ENCODE measurements at regions not wholly inside any gene's neighbourhood (a gene's known extent, or its start where the extent isn't known, plus 50 kb on each side); places are given as distances from the start of the nearest gene placed in this dataset.

- Mint-ChIP-seq H3K27me3 (no peaks in the 10 kb centered on the region), H3K27ac (no peak overlapping the region), H3K4me1 (no peaks in the 10 kb centered on the region), H3K9me3 (no peaks in the 10 kb centered on the region), H3K4me3 (no peak overlapping the region), H3K36me3 (ENCODE audit: low read depth) (no peaks in the 10 kb centered on the region)
- DNase-seq (no peak), ATAC-seq (no peak)
These were observed 142.3 kb upstream of the ZFHX3 start for GRCh38 chr16:73190256-73190655.

- Mint-ChIP-seq H3K4me3 (no peak overlapping the region), H3K27ac (no peak overlapping the region), H3K4me1 (no peaks in the 10 kb centered on the region), H3K27me3 (no peaks in the 10 kb centered on the region), H3K9me3 (no peaks in the 10 kb centered on the region), H3K36me3 (ENCODE audit: low read depth) (no peaks in the 10 kb centered on the region)
- no peak for ATAC-seq
- no peak for DNase-seq
These were observed 141.2 kb upstream of the ZFHX3 start for GRCh38 chr16:73189136-73189535.

GRCh38 chr16:73186752-73187601 lies 139.0 kb upstream of the ZFHX3 start:
- H3K36me3 Mint-ChIP-seq (ENCODE audit: low read depth): no peaks in the 10 kb centered on the region

DNA sequence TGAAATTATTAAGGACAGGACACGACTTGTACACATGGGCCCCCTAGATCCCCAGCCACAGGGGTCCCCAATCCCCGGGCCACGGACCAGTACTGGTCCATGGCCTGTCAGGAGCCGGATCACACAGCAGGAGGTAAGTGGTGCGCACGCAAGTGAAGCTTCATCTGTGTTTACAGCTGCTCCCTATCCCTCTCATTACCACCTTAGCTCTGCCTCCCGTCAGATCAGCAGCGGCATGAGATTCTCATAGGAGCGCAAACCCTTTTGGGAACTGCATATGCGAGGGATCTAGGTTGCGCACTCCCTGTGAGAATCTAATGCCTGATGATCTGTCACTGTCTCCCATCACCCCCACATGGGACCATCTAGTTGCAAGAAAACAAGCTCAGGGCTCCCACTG lies 137.8 kb upstream of the ZFHX3 start:
- DNase-seq (no peak), ATAC-seq (no peak)
- Mint-ChIP-seq H3K27me3 (no peaks in the 10 kb centered on the region), H3K9me3 (no peaks in the 10 kb centered on the region), H3K36me3 (ENCODE audit: low read depth) (no peaks in the 10 kb centered on the region), H3K4me3 (no peak overlapping the region), H3K27ac (no peak overlapping the region), H3K4me1 (no peaks in the 10 kb centered on the region)

More at GRCh38 chr16:73186752-73187601, 139.0 kb upstream of the ZFHX3 start:
- Mint-ChIP-seq H3K27ac (no peak overlapping the region), H3K4me3 (no peak overlapping the region), H3K4me1 (no peaks in the 10 kb centered on the region), H3K27me3 (no peaks in the 10 kb centered on the region), H3K9me3 (no peaks in the 10 kb centered on the region)
- DNase-seq (no peak), ATAC-seq (no peak)

DNA sequence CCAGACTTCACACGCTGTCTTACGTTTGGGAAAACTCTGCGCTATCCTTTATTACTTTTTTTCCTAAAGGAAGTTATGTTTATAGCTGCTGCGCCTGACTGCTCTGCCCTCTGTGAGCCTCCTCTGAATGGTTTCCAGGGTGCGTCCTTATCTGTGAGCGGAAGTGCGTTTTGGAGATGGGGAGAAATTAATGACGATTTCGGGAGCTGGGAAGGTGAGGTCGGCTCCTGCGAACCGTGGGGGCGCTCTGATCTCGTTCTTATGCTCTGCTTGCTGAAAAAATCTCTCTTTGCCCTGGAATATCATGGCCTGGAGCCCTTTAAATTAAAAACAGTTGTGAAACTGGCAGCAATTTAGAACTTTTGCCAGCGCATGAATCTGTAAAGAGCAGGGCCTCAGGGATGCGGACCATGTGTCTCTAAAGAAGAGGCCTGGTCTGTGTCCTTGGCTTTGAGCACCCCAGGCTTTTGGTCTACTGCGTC lies 135.7 kb upstream of the ZFHX3 start:
- ATAC-seq (no peak), DNase-seq (no peak)
- H3K9me3 Mint-ChIP-seq: no peaks in the 10 kb centered on the region
- H3K36me3 Mint-ChIP-seq (ENCODE audit: low read depth): no peaks in the 10 kb centered on the region
- H3K4me3 Mint-ChIP-seq: no peak overlapping the region
- no peaks in the 10 kb centered on the region for H3K27me3 Mint-ChIP-seq
- no peak overlapping the region for H3K27ac Mint-ChIP-seq
- H3K4me1 Mint-ChIP-seq: no peaks in the 10 kb centered on the region

DNA sequence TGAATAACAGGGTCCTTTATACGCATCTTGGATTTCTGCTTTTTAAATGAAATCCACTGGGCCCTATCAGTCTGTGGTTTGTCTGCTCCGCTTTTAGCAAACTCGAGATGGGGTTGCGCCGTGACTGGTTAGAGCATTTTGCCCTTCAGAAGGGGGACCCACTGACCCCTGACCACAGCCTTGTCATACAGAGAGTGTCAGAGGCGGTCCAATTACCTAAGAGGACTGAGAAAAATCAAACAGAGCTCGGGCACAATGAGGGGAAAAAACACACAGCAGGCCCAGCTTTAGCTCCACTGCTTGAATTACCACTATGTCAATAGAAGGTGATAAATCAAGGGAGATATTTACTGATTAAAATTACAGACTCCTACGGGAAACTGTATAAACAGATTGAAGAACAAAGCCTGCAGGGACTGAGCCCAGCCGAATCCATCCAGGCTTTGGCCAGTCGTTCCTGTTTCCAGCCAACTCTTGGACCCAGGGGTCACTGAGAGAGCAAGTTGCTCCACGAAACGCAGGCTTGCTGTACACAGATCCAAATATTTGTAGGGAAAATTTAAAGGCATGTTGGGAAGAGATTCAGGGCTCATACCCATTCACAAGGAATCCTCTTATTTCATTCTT lies 131.9 kb upstream of the ZFHX3 start:
- DNase-seq (no peak), ATAC-seq (no peak)
- Mint-ChIP-seq H3K36me3 (ENCODE audit: low read depth) (no peaks in the 10 kb centered on the region), H3K9me3 (peaks cover 3% of the 10 kb centered on the region), H3K4me1 (no peaks in the 10 kb centered on the region), H3K27ac (no peak overlapping the region), H3K27me3 (no peaks in the 10 kb centered on the region), H3K4me3 (no peak overlapping the region)

DNA sequence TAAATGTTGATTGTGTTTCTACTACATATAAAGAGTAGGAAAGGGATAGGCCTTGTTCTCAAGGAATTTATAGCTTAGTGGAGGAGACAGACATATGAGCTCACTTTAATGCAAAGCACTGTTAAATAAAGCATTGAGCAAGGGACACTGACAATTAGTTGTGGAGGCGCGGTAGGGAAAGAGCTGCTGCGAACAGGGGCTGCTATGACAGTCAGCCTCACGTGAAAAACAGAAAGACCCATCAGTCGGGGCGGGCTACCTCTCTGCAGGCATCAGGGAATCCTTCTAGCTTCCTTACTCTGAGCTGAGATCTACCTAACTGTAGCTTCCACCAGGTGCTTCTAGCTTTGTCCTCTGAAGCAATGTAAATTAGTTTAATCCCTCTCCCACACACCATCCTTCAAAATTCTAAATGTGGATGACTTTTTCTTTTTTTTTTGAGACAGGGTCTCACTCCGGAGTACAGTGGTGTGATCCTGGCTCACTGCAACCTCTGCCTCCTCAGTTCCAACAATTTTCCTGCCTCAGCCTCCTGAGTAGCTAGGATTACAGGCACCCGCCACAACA lies 129.9 kb upstream of the ZFHX3 start:
- H3K27ac Mint-ChIP-seq: no peak overlapping the region

GRCh38 chr16:73176577-73177013 lies 128.7 kb upstream of the ZFHX3 start:
- Mint-ChIP-seq H3K9me3 (peaks cover 3% of the 10 kb centered on the region), H3K4me1 (no peaks in the 10 kb centered on the region), H3K36me3 (ENCODE audit: low read depth) (no peaks in the 10 kb centered on the region), H3K27ac (no peak overlapping the region), H3K27me3 (no peaks in the 10 kb centered on the region), H3K4me3 (no peak overlapping the region)
- ATAC-seq: no peak
- no peak for DNase-seq

More for the DNA sequence above, 129.9 kb upstream of the ZFHX3 start:
- DNase-seq (no peak), ATAC-seq (no peak)
- Mint-ChIP-seq H3K4me3 (no peak overlapping the region), H3K4me1 (no peaks in the 10 kb centered on the region), H3K9me3 (peaks cover 3% of the 10 kb centered on the region), H3K36me3 (ENCODE audit: low read depth) (no peaks in the 10 kb centered on the region), H3K27me3 (no peaks in the 10 kb centered on the region)

GRCh38 chr16:73172973-73173709 lies 125.2 kb upstream of the ZFHX3 start:
- H3K27me3 Mint-ChIP-seq: no peaks in the 10 kb centered on the region
- ATAC-seq (no peak), DNase-seq (no peak)
- H3K36me3 Mint-ChIP-seq (ENCODE audit: low read depth): no peaks in the 10 kb centered on the region
- H3K4me3 Mint-ChIP-seq: no peak overlapping the region
- no peaks in the 10 kb centered on the region for H3K4me1 Mint-ChIP-seq
- H3K27ac Mint-ChIP-seq: no peak overlapping the region
- H3K9me3 Mint-ChIP-seq: peaks cover 3% of the 10 kb centered on the region

DNA sequence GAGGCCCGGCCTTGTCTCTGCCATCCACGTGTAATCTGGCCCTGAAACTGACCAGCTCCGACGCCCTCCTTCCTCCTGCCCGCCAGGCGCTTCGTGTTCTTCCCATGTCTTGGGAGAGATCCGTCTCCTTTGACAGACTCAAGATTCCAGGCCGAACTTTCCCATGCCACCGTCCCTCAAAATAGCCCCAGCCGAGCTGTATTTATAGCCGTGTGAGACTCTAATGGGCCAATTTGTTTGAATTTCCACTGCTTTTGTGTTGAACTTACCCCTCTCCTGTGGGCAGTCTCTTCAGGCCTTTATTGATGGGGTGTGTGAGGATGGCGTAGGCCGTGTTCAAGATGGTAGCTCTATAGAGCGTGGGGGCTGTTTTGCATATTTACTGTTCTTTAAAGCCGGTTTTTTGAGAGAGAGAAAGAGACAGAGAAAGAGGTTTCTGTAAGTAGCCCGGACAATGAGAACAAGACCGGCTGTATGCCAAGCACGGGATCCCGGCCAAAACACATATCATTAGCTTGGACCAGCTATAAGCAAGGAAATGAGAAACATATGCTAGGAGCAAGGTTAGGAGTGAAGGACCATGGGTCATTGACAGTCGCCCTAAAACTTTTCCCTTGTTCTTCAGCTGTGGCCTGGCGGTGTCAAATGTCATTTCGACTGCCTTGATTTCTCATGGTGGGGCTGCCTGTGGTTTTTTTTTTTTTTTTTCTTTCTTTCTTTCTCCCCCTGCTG lies 124.5 kb upstream of the ZFHX3 start:
- DNase-seq (no peak), ATAC-seq (no peak)
- H3K36me3 Mint-ChIP-seq (ENCODE audit: low read depth): no peaks in the 10 kb centered on the region
- no peaks in the 10 kb centered on the region for H3K27me3 Mint-ChIP-seq
- no peak overlapping the region for H3K27ac Mint-ChIP-seq
- H3K4me1 Mint-ChIP-seq: no peaks in the 10 kb centered on the region
- no peak overlapping the region for H3K4me3 Mint-ChIP-seq
- H3K9me3 Mint-ChIP-seq: peaks cover 3% of the 10 kb centered on the region

GRCh38 chr16:73171901-73172240 lies 123.9 kb upstream of the ZFHX3 start:
- no peaks in the 10 kb centered on the region for H3K27me3 Mint-ChIP-seq
- DNase-seq: no peak
- H3K27ac Mint-ChIP-seq: no peak overlapping the region
- ATAC-seq: no peak
- peaks cover under 1% of the 10 kb centered on the region for H3K4me1 Mint-ChIP-seq
- no peak overlapping the region for H3K4me3 Mint-ChIP-seq
- H3K9me3 Mint-ChIP-seq: peaks cover 3% of the 10 kb centered on the region
- H3K36me3 Mint-ChIP-seq (ENCODE audit: low read depth): no peaks in the 10 kb centered on the region

- Mint-ChIP-seq H3K9me3 (no peaks in the 10 kb centered on the region), H3K4me1 (peaks cover 6% of the 10 kb centered on the region), H3K4me3 (no peak overlapping the region), H3K27me3 (no peaks in the 10 kb centered on the region), H3K36me3 (ENCODE audit: low read depth) (no peaks in the 10 kb centered on the region), H3K27ac (no peak overlapping the region)
- ATAC-seq (no peak), DNase-seq (no peak)
These were observed 123.5 kb upstream of the ZFHX3 start for GRCh38 chr16:73171380-73171779.

DNA sequence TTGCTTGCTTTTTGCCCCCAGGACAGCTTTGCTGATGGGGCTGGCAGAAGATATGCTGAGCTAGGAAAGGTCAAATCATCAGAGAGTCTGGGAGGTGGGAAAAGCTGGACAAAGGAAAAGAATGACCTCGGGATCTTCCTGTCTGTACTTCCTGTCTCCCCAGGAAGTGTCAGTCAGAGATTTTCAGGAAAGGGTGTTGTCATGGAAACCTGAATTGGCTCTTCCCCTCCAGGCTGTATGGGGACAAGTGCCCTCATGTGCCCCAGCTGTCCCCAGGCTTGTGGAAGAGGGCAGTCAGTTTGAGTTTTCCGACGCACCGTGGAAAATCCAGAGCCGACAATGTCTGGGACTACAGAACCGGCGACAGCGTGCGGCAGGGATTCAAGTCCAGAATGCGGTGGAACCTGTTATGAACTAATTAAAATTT lies 122.7 kb upstream of the ZFHX3 start:
- no peak for DNase-seq
- Mint-ChIP-seq H3K4me3 (no peak overlapping the region), H3K4me1 (peaks cover 8% of the 10 kb centered on the region)

GRCh38 chr16:73166947-73167550 lies 119.1 kb upstream of the ZFHX3 start:
- no peak for DNase-seq
- Mint-ChIP-seq H3K9me3 (no peaks in the 10 kb centered on the region), H3K4me1 (peaks cover 8% of the 10 kb centered on the region), H3K36me3 (ENCODE audit: low read depth) (no peaks in the 10 kb centered on the region), H3K27me3 (no peaks in the 10 kb centered on the region), H3K4me3 (peak overlapping the region; percentile 25), H3K27ac (no peak overlapping the region)
- ATAC-seq: no peak

More for the DNA sequence above, 122.7 kb upstream of the ZFHX3 start:
- ATAC-seq: no peak
- Mint-ChIP-seq H3K9me3 (no peaks in the 10 kb centered on the region), H3K36me3 (ENCODE audit: low read depth) (no peaks in the 10 kb centered on the region), H3K27me3 (no peaks in the 10 kb centered on the region), H3K27ac (no peak overlapping the region)
